ENCODE measurements at regions not wholly inside any gene's neighbourhood (a gene's known extent, or its start where the extent isn't known, plus 50 kb on each side); places are given as distances from the start of the nearest gene placed in this dataset.
"Not testable (repeated sequence)": the region's sequence is repeated elsewhere in the genome, so short reads cannot be mapped to it uniquely, and the experiment has no call there.

- CTCF ChIA-PET (ENCODE audit: unreplicated experiment), result no interaction called here
- no peaks in the 10 kb centered on the region for H3K79me2 ChIP-seq (ENCODE audit: insufficient read depth, low read depth, low read length)
- POLR2A ChIA-PET, result no interaction called here
- DNase-seq (ENCODE audit: low spot score), result no peak
- H4K20me1 ChIP-seq (ENCODE audit: insufficient read depth, low read length), result no peaks in the 10 kb centered on the region
- intact Hi-C loops (cut with micrococcal nuclease; ENCODE audit: unreplicated experiment), result no loop called here
- no peak overlapping the region for H3K4me3 ChIP-seq (ENCODE audit: low read depth, low read length, poor library complexity, severe bottlenecking)
- H3K27ac ChIP-seq (ENCODE audit: low read depth, low read length, poor library complexity, severe bottlenecking), result no peak overlapping the region
- TF ChIP-seq CTCF (conservative IDR thresholded peaks at IDR 0.05; ENCODE audit: low read length), result no peak
- TF ChIP-seq EZH2phosphoT487 (IDR thresholded peaks at IDR 0.05; ENCODE audit: borderline replicate concordance, low read depth, low read length), result no peak
- H3K9me2 ChIP-seq (ENCODE audit: insufficient read depth, low read length), result no peaks in the 10 kb centered on the region
- H2AFZ ChIP-seq (ENCODE audit: low read length), result no peak overlapping the region
- H3K9me3 ChIP-seq (ENCODE audit: low read length), result no peaks in the 10 kb centered on the region
- H3K4me2 ChIP-seq (ENCODE audit: low read length), result no peak overlapping the region
- no peaks in the 10 kb centered on the region for H3K4me1 ChIP-seq (ENCODE audit: insufficient read depth, low read length, poor library complexity, severe bottlenecking)
- no peaks in the 10 kb centered on the region for H3K36me3 ChIP-seq (ENCODE audit: insufficient read depth, low read length)
- no TSS peak for BruUV-seq (replicated peaks)
These were observed 68.7 kb downstream of the MSX2 start for GRCh38 chr5:174793076-174793475.

- H3K4me2 ChIP-seq (ENCODE audit: low read length); H3K9me2 ChIP-seq (ENCODE audit: insufficient read depth, low read length); H3K9me3 ChIP-seq (ENCODE audit: low read length); BruUV-seq (replicated peaks); H3K4me3 ChIP-seq (ENCODE audit: low read depth, low read length, poor library complexity, severe bottlenecking); CTCF ChIA-PET (ENCODE audit: unreplicated experiment); H3K4me1 ChIP-seq (ENCODE audit: insufficient read depth, low read length, poor library complexity, severe bottlenecking); H3K27ac ChIP-seq (ENCODE audit: low read depth, low read length, poor library complexity, severe bottlenecking); H3K36me3 ChIP-seq (ENCODE audit: insufficient read depth, low read length); H3K79me2 ChIP-seq (ENCODE audit: insufficient read depth, low read depth, low read length); H4K20me1 ChIP-seq (ENCODE audit: insufficient read depth, low read length); DNase-seq (ENCODE audit: low spot score); intact Hi-C loops (cut with micrococcal nuclease; ENCODE audit: unreplicated experiment); H2AFZ ChIP-seq (ENCODE audit: low read length): not testable (repeated sequence)
- POLR2A ChIA-PET, result interaction anchor here (0.8 kb wide), 1 partner anchor 14 kb away, joined by 3 read pairs; no protein-coding TSS in a partner anchor
These were observed 67.9 kb downstream of the MSX2 start for GRCh38 chr5:174792265-174792664.

- H3K27ac ChIP-seq (ENCODE audit: low read depth, low read length, poor library complexity, severe bottlenecking), result no peak overlapping the region
- no peaks in the 10 kb centered on the region for H3K9me2 ChIP-seq (ENCODE audit: insufficient read depth, low read length)
- H4K20me1 ChIP-seq (ENCODE audit: insufficient read depth, low read length), result no peaks in the 10 kb centered on the region
- no TSS peak for BruUV-seq (replicated peaks)
- intact Hi-C loops (cut with micrococcal nuclease; ENCODE audit: unreplicated experiment), result no loop called here
- H3K4me2 ChIP-seq (ENCODE audit: low read length), result no peak overlapping the region
- H2AFZ ChIP-seq (ENCODE audit: low read length), result no peak overlapping the region
- no peak overlapping the region for H3K4me3 ChIP-seq (ENCODE audit: low read depth, low read length, poor library complexity, severe bottlenecking)
- no peak for DNase-seq (ENCODE audit: low spot score)
- no peaks in the 10 kb centered on the region for H3K36me3 ChIP-seq (ENCODE audit: insufficient read depth, low read length)
- TF ChIP-seq EZH2phosphoT487 (IDR thresholded peaks at IDR 0.05; ENCODE audit: borderline replicate concordance, low read depth, low read length), result no peak
- TF ChIP-seq CTCF (conservative IDR thresholded peaks at IDR 0.05; ENCODE audit: low read length), result no peak
- no peaks in the 10 kb centered on the region for H3K79me2 ChIP-seq (ENCODE audit: insufficient read depth, low read depth, low read length)
- CTCF ChIA-PET (ENCODE audit: unreplicated experiment), result no interaction called here
- H3K4me1 ChIP-seq (ENCODE audit: insufficient read depth, low read length, poor library complexity, severe bottlenecking), result no peaks in the 10 kb centered on the region
- POLR2A ChIA-PET, result interaction anchor here (0.6 kb wide), 1 partner anchor 16 kb away, joined by 3 read pairs; no protein-coding TSS in a partner anchor
- no peaks in the 10 kb centered on the region for H3K9me3 ChIP-seq (ENCODE audit: low read length)
These were observed 66.5 kb downstream of the MSX2 start for GRCh38 chr5:174790906-174791305.
